ENCODE measurements at regions not wholly inside any gene's neighbourhood (a gene's known extent, or its start where the extent isn't known, plus 50 kb on each side); places are given as distances from the start of the nearest gene placed in this dataset.

DNA sequence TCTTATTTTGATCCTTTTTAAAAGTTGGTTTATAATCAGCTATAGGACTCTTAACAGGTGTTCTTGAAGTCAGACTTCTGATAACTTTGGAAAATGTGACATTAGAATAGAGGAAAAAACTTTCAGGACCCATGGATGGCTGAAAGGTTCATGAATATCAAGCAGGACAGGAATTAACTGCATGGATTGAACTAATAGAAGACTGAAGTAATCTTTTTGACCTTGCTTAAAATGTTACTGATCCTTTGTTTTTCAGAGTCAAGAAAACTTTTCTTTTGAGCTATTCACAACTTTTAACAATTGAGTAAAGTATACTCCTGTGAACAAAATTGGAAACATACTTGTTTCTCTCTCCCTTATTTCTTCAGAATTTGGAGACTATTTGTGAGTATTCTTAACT, 79.2 kb downstream of the PLK2 start:
- Histone ChIP-seq H3K4me3 (no peak overlapping the region), H3K4me1 (replicated peaks) (no peaks in the 10 kb centered on the region), H3K36me3 (no peaks in the 10 kb centered on the region), H3K27me3 (replicated peaks; ENCODE audit: insufficient read depth) (no peaks in the 10 kb centered on the region), H3K9me3 (no peaks in the 10 kb centered on the region), H3K27ac (no peak overlapping the region)
- no peak for DNase-seq (ENCODE audit: low spot score)
- intact Hi-C loops (cut with DNase I): no loop called here
- TF ChIP-seq, protein P1, sequence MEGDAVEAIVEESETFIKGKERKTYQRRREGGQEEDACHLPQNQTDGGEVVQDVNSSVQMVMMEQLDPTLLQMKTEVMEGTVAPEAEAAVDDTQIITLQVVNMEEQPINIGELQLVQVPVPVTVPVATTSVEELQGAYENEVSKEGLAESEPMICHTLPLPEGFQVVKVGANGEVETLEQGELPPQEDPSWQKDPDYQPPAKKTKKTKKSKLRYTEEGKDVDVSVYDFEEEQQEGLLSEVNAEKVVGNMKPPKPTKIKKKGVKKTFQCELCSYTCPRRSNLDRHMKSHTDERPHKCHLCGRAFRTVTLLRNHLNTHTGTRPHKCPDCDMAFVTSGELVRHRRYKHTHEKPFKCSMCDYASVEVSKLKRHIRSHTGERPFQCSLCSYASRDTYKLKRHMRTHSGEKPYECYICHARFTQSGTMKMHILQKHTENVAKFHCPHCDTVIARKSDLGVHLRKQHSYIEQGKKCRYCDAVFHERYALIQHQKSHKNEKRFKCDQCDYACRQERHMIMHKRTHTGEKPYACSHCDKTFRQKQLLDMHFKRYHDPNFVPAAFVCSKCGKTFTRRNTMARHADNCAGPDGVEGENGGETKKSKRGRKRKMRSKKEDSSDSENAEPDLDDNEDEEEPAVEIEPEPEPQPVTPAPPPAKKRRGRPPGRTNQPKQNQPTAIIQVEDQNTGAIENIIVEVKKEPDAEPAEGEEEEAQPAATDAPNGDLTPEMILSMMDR (IDR thresholded peaks at IDR 0.05): no peak
- no peak for TF ChIP-seq POLR2A (IDR thresholded peaks at IDR 0.05)
- no peak for TF ChIP-seq POLR2AphosphoS5 (IDR thresholded peaks at IDR 0.05)

DNA sequence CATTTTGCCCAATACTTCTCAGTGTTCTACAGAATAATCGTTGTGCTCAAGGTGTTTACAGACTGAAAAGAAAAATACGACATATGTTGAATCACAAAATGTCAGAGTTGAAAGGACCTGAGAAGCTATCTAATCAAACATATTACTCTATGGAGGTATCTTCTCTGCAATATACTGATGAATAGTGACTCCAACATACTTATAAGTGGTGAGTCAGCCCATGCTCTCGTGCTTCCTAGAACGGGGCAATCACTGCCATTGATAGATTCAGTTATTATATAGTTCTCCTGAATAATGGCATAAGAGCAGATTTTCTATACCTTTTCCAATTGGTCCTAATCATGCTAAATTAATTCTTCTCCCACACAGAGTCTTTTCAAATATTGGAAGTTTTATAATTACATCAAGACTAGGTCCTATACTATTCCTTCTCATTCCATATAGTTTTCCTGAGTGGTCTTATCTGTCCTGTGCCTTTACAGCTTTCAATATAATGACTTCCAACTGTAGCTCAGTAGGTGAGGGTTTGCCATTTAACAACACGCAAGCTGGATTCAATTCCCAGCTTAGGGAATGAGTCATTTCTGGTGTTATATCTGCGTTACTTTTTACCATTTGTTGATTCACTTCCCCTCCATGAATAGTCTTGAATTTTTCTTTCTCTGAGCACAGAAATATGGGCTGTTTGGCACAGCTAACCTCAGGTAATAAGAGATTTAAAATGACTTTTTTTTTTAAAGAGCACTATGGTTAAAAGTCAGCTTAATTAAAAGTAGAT, 81.1 kb downstream of the PLK2 start:
- WGBS: 94% methylated on average over 6 of the region's 6 CpGs

DNA sequence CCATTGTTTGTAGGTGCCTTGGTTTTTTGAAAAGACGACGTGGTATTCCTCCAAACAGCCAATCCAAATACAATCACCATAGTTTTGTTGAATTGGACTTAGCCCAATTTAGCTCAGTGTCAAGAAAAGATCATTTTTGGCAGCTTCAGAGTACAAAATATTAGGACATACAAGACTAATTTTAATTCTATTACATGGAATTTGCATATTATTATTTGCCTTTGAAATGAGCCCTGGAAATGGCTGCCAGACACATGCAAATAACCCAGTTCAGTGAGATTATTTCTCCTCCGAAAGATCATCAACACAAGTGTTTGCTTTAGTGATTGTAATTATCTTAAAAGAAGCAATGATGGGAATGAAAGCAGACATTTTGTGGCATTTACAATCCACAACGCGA, 89.3 kb downstream of the PLK2 start:
- intact Hi-C loops (cut with DNase I): no loop called here
- H3K4me1 ChIP-seq (replicated peaks): no peaks in the 10 kb centered on the region
- no peak overlapping the region for H3K27ac ChIP-seq
- TF ChIP-seq POLR2AphosphoS5 (IDR thresholded peaks at IDR 0.05) (no peak), POLR2A (IDR thresholded peaks at IDR 0.05) (no peak)
- TF ChIP-seq, protein P1 (IDR thresholded peaks at IDR 0.05): no peak
- no peaks in the 10 kb centered on the region for H3K36me3 ChIP-seq
- no peaks in the 10 kb centered on the region for H3K9me3 ChIP-seq
- no peak overlapping the region for H3K4me3 ChIP-seq
- no peaks in the 10 kb centered on the region for H3K27me3 ChIP-seq (replicated peaks; ENCODE audit: insufficient read depth)
- DNase-seq (ENCODE audit: low spot score): no peak
- WGBS: 76% methylated on average over 5 of the region's 5 CpGs

More for the DNA sequence above, 81.1 kb downstream of the PLK2 start:
- Histone ChIP-seq H3K36me3 (no peaks in the 10 kb centered on the region), H3K9me3 (no peaks in the 10 kb centered on the region), H3K27ac (no peak overlapping the region), H3K4me3 (no peak overlapping the region), H3K4me1 (replicated peaks) (no peaks in the 10 kb centered on the region), H3K27me3 (replicated peaks; ENCODE audit: insufficient read depth) (no peaks in the 10 kb centered on the region)
- DNase-seq (ENCODE audit: low spot score): no peak
- intact Hi-C loops (cut with DNase I): no loop called here
- TF ChIP-seq, protein P1 (IDR thresholded peaks at IDR 0.05): no peak
- TF ChIP-seq POLR2A (IDR thresholded peaks at IDR 0.05) (no peak), POLR2AphosphoS5 (IDR thresholded peaks at IDR 0.05) (no peak)

DNA sequence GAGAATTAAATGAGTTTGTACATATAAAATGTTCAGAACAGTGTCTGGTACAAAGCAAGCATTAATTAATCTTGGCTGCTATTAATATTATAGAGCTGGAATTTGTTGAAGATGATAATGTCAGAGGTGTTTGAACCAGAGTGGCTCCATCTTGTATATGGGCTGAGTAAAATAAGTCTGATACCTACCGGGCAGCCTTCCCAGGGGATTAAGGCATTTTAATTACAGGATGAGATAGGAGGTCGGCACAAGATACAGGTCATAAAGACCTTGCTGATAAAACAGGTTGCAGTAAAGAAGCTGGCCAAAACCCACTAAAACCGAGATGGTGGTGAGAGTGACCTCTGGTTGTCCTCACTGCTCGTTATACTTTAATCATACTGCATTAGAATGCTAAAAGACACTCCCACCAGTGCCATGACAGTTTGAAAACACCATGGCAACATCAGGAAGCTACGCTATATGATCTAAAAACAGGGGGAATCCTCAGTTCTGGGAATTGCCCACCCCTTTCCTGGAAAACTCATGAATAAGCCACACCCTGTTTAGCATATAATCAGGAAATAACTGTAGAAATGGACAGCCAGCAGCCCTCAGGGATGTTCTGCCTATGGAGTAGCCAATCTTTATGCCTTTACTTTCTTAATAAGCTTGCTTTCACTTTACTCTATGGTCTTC, 90.2 kb downstream of the PLK2 start:
- Histone ChIP-seq H3K27me3 (replicated peaks; ENCODE audit: insufficient read depth) (no peaks in the 10 kb centered on the region), H3K4me3 (no peak overlapping the region), H3K27ac (no peak overlapping the region), H3K9me3 (no peaks in the 10 kb centered on the region), H3K36me3 (no peaks in the 10 kb centered on the region), H3K4me1 (replicated peaks) (no peaks in the 10 kb centered on the region)
- 58% methylated on average over 5 of the region's 5 CpGs for WGBS
- TF ChIP-seq, protein P1 (IDR thresholded peaks at IDR 0.05): no peak
- no peak for TF ChIP-seq POLR2AphosphoS5 (IDR thresholded peaks at IDR 0.05)
- TF ChIP-seq POLR2A (IDR thresholded peaks at IDR 0.05): no peak
- DNase-seq (ENCODE audit: low spot score): no peak
- intact Hi-C loops (cut with DNase I): no loop called here

DNA sequence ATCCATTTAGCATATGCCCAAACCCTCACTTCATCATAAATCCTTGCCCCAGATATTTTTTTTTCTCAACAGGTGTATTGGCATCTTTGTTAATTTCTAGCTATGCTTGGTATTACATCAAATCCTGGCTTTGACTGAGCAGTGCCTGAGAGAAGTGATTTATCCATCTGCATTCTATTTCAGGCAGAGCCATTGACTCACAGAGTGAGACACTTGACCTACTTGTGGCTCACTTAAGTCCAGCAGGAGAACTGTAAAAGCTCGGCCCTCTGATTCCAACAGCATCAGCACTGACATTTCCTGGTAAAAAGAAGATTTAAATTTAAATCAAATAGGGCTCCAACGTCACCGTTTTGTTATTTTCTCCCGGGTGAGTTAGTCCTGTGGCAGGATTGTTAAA, 93.4 kb downstream of the PLK2 start:
- DNase-seq (ENCODE audit: low spot score): no peak
- intact Hi-C loops (cut with DNase I): no loop called here
- H3K9me3 ChIP-seq: no peaks in the 10 kb centered on the region
- no peaks in the 10 kb centered on the region for H3K4me1 ChIP-seq (replicated peaks)
- TF ChIP-seq POLR2AphosphoS5 (IDR thresholded peaks at IDR 0.05) (no peak), POLR2A (IDR thresholded peaks at IDR 0.05) (no peak)
- TF ChIP-seq, protein P1 (IDR thresholded peaks at IDR 0.05): no peak
- H3K36me3 ChIP-seq: no peaks in the 10 kb centered on the region
- no peak overlapping the region for H3K4me3 ChIP-seq
- WGBS: 75% methylated on average over 4 of the region's 4 CpGs
- no peak overlapping the region for H3K27ac ChIP-seq
- no peaks in the 10 kb centered on the region for H3K27me3 ChIP-seq (replicated peaks; ENCODE audit: insufficient read depth)
